A549 (cell line): ENCODE measurements at regions not wholly inside any gene's neighbourhood (a gene's known extent, or its start where the extent isn't known, plus 50 kb on each side); places are given as distances from the start of the nearest gene placed in this dataset.

Experiments used
- ATAC-seq, 2 experiments: fragments of 200-7000 bp in 1 of 2; fragments of >200 bp in 1 of 2; cut with Nextera tagmentation in 1 of 2; cut with Tn5 transposase in 1 of 2; 3 replicates each; pipeline versions ENCODE4 v1.8.0 to v1.9.1; 2018 to 2020; ENCODE audit warnings: mild to moderate bottlenecking in 1 of 2, moderate library complexity in 1 of 2
- CTCF ChIA-PET: fragments of 300-600 bp; sonication (Branson Sonifier 250); formaldehyde crosslinking; extraction: SDS; loops from one replicate; lab custom pipeline; 2021; ENCODE audit warnings: antibody characterized with exemption, inconsistent platforms; lab: Yijun Ruan, JAX
- POLR2A ChIA-PET: fragments of 350-600 bp; formaldehyde crosslinking; extraction: SDS; loops from one replicate; lab custom pipeline; 2021; ENCODE audit warnings: antibody characterized with exemption, inconsistent platforms; lab: Yijun Ruan, JAX
- DNase-seq, 2 experiments: peaks; one replicate each; pipeline versions ENCODE4 v3.0.0 to v3.0.0-alpha.2; 2011 to 2016; ENCODE audit warnings: low read depth in 1 of 2, low spot score in 1 of 2
- FAIRE-seq: peaks from 2 replicates; lab custom pipeline; 2011; peaks lifted over from hg19 to GRCh38; lab: Jason Lieb, UNC
- H3K27ac ChIP-seq, 2 experiments: fragments of >200 bp; sonication (Bioruptor Twin); formaldehyde crosslinking; 3 replicates each; pipeline ENCODE4 v1.5.1; 2016 to 2017
- H3K4me1 ChIP-seq: fragments of >200 bp; sonication (Bioruptor Twin); formaldehyde crosslinking; 3 replicates; pipeline ENCODE4 v1.6.1; 2016
- H3K4me2 ChIP-seq: fragments of >200 bp; sonication (Bioruptor Twin); formaldehyde crosslinking; 3 replicates; pipeline ENCODE4 v1.6.1; 2016
- H3K4me3 ChIP-seq: fragments of >200 bp; sonication (Bioruptor Twin); formaldehyde crosslinking; 3 replicates; pipeline ENCODE4 v1.5.1; 2016
- H3K9me3 ChIP-seq: fragments of >200 bp; sonication (Bioruptor Twin); formaldehyde crosslinking; 3 replicates; pipeline ENCODE4 v1.6.1; 2016
- BHLHE40 ChIP-seq: IDR thresholded peaks from 2 replicates; pipeline ENCODE4 v1.6.1; 2012; ENCODE audit warnings: low read depth, low read length, inconsistent platforms
- CBX8 ChIP-seq: fragments of 200-600 bp; sonication (generic); IDR thresholded peaks from 2 replicates; pipeline ENCODE4 v1.6.1; 2016
- EHMT2 ChIP-seq: fragments of 200-600 bp; sonication (generic); IDR thresholded peaks from 2 replicates; pipeline ENCODE4 v1.6.1; 2016; ENCODE audit warnings: antibody characterized with exemption, low read depth, mild to moderate bottlenecking, moderate library complexity
- ELK1 ChIP-seq: fragments of 150-350 bp; IDR thresholded peaks from 2 replicates; pipeline ENCODE4 v1.6.1; 2014; ENCODE audit warnings: low read depth, mild to moderate bottlenecking, low read length
- EP300 ChIP-seq, 2 experiments: fragments of >200 bp; sonication (Bioruptor Twin); formaldehyde crosslinking; IDR thresholded peaks; 2 replicates in 1 of 2; 3 replicates in 1 of 2; pipeline ENCODE4 v1.6.1; 2016 to 2017
- ESRRA ChIP-seq: fragments of 150-350 bp; IDR thresholded peaks from 2 replicates; pipeline ENCODE4 v1.6.1; 2014; ENCODE audit warnings: mild to moderate bottlenecking, low read length, borderline replicate concordance
- FOSB ChIP-seq: fragments of 250-450 bp; sonication (Bioruptor Pico); IDR thresholded peaks from 2 replicates; pipeline ENCODE4 v1.5.0; 2020; ENCODE audit warnings: mild to moderate bottlenecking, moderate library complexity
- FOSL2 ChIP-seq, 2 experiments: fragments of 450-650 bp in 1 of 2; fragments of >200 bp in 1 of 2; sonication (Bioruptor Twin) in 1 of 2; formaldehyde crosslinking; IDR thresholded peaks; 2 replicates each; pipeline versions ENCODE4 v1.5.0 to v1.6.1; 2016 to 2020; ENCODE audit warnings: mild to moderate bottlenecking in 1 of 2, moderate library complexity in 1 of 2
- HMGXB4 ChIP-seq: fragments of 250-450 bp; sonication (Bioruptor Pico); IDR thresholded peaks from 2 replicates; pipeline ENCODE4 v1.5.0; 2021; ENCODE audit warnings: mild to moderate bottlenecking, moderate library complexity, borderline replicate concordance
- HOXB13 ChIP-seq: fragments of 250-450 bp; sonication (Bioruptor Pico); IDR thresholded peaks from 2 replicates; pipeline ENCODE4 v1.5.0; 2020; ENCODE audit warnings: low read depth, mild to moderate bottlenecking, moderate library complexity
- HOXB5 ChIP-seq: fragments of 250-450 bp; sonication (Bioruptor Pico); IDR thresholded peaks from 2 replicates; pipeline ENCODE4 v1.5.0; 2020; ENCODE audit warnings: mild to moderate bottlenecking, moderate library complexity
- JUN ChIP-seq, 2 experiments: fragments of >200 bp; sonication (Bioruptor Twin); formaldehyde crosslinking; IDR thresholded peaks; 2 replicates in 1 of 2; 3 replicates in 1 of 2; pipeline ENCODE4 v1.6.1; 2016 to 2017
- KDM1A ChIP-seq: fragments of 200-600 bp; sonication (generic); IDR thresholded peaks from 2 replicates; pipeline ENCODE4 v1.6.1; 2016; ENCODE audit warnings: low read depth, mild to moderate bottlenecking
- KDM5A ChIP-seq: fragments of 200-600 bp; sonication (generic); IDR thresholded peaks from 2 replicates; pipeline ENCODE4 v1.6.1; 2016; ENCODE audit warnings: antibody characterized with exemption, mild to moderate bottlenecking
- MYC ChIP-seq: IDR thresholded peaks from 2 replicates; pipeline ENCODE4 v1.6.1; 2012; ENCODE audit warnings: mild to moderate bottlenecking, inconsistent platforms, low read length, improper control_type of control experiment, borderline replicate concordance
- NR3C1 ChIP-seq: fragments of >200 bp; sonication (Bioruptor Twin); formaldehyde crosslinking; IDR thresholded peaks from 3 replicates; pipeline ENCODE4 v1.6.1; 2017
- PBX3 ChIP-seq: IDR thresholded peaks from 2 replicates; pipeline ENCODE4 v1.6.1; 2012
- POLR2A ChIP-seq: IDR thresholded peaks from 2 replicates; pipeline ENCODE4 v1.6.1; 2012; ENCODE audit warnings: mild to moderate bottlenecking, low read length
- RCOR1 ChIP-seq: fragments of 150-350 bp; IDR thresholded peaks from 2 replicates; pipeline ENCODE4 v1.6.1; 2014; ENCODE audit warnings: antibody characterized with exemption, low read length, low read depth
- RFX5 ChIP-seq: fragments of 450-650 bp; IDR thresholded peaks from 2 replicates; pipeline ENCODE4 v1.7.1; 2014; ENCODE audit warnings: antibody characterized with exemption, mild to moderate bottlenecking, moderate library complexity
- RNF2 ChIP-seq: fragments of 200-600 bp; sonication (generic); IDR thresholded peaks from 2 replicates; pipeline ENCODE4 v1.6.1; 2016; ENCODE audit warnings: low read depth, mild to moderate bottlenecking, antibody characterized with exemption, moderate library complexity, borderline replicate concordance
- SREBF2 ChIP-seq: fragments of 450-650 bp; IDR thresholded peaks from 2 replicates; pipeline ENCODE4 v1.6.1; 2014; ENCODE audit warnings: mild to moderate bottlenecking, moderate library complexity
- ZNF302 ChIP-seq: fragments of 250-450 bp; sonication (Bioruptor Pico); IDR thresholded peaks from 2 replicates; pipeline ENCODE4 v1.9.0; 2021; ENCODE audit warnings: inconsistent platforms, mild to moderate bottlenecking, moderate library complexity
- ZSCAN20 ChIP-seq: fragments of 250-450 bp; sonication (Bioruptor Pico); IDR thresholded peaks from 2 replicates; pipeline ENCODE4 v1.8.0; 2022; ENCODE audit warnings: mild to moderate bottlenecking, moderate library complexity
- WGBS: methylation state at CpG from one replicate; pipeline ENCODE4 v1.1.6; 2017; ENCODE audit errors: missing lambda C conversion rate; 5-methylcytosine and 5-hydroxymethylcytosine counted together

GRCh38 chr14:66114071-66114470 is 372.1 kb upstream of the CCDC196 start:
- WGBS = 29% methylated on average over 3 of the region's 3 CpGs

GRCh38 chr14:66115740-66116502 is 370.2 kb upstream of the CCDC196 start:
- H3K4me1 ChIP-seq = peaks cover 5% of the 10 kb centered on the region; the same call in 1 of the 3 replicates
- no peak overlapping the region for H3K4me3 ChIP-seq
- 75% methylated on average over 8 of the region's 8 CpGs for WGBS
- ChIA-PET CTCF (interaction anchor here (1.2 kb wide), 1 partner anchor 46 kb away, joined by 3 read pairs; no protein-coding TSS in a partner anchor), POLR2A (no interaction called here)
- FAIRE-seq = no peak
- H3K4me2 ChIP-seq = no peak overlapping the region
- no peak for ATAC-seq
- H3K9me3 ChIP-seq = no peaks in the 10 kb centered on the region
- no peak overlapping the region for H3K27ac ChIP-seq
- DNase-seq = no peak
- TF ChIP-seq HMGXB4 (CRISPR knock-in tag) (no peak), SREBF2 (no peak), EHMT2 (no peak), JUN (IDR thresholded peaks at IDR 0.05) (no peak), RFX5 (no peak), HOXB13 (no peak), EP300 (IDR thresholded peaks at IDR 0.05) (no peak), PBX3 (no peak)

More at GRCh38 chr14:66114071-66114470, 372.1 kb upstream of the CCDC196 start:
- Histone ChIP-seq H3K4me2 (no peak overlapping the region), H3K4me3 (no peak overlapping the region), H3K4me1 (peaks cover 5% of the 10 kb centered on the region; the same call in 1 of the 3 replicates), H3K9me3 (no peaks in the 10 kb centered on the region), H3K27ac (no peak overlapping the region)
- FAIRE-seq (no peak), DNase-seq (no peak), ATAC-seq (no peak)
- POLR2A ChIA-PET = no interaction called here
- CTCF ChIA-PET = no interaction called here
- TF ChIP-seq RNF2 (no peak), ZNF302 (CRISPR knock-in tag) (no peak), FOSB (no peak), ELK1 (no peak), EP300 (IDR thresholded peaks at IDR 0.05) (no peak), KDM1A (no peak), HOXB5 (no peak), ZSCAN20 (CRISPR knock-in tag) (no peak), FOSL2 (IDR thresholded peaks at IDR 0.05) (no peak), FOSL2 (CRISPR knock-in tag; IDR thresholded peaks at IDR 0.05) (no peak), CBX8 (no peak), ESRRA (no peak), MYC (no peak), POLR2A (no peak), BHLHE40 (no peak), NR3C1 (no peak), KDM5A (no peak), RCOR1 (no peak)
